ENCODE measurements at regions not wholly inside any gene's neighbourhood (a gene's known extent, or its start where the extent isn't known, plus 50 kb on each side); places are given as distances from the start of the nearest gene placed in this dataset.

- H4K20me1 ChIP-seq (ENCODE audit: low read depth) = no peaks in the 10 kb centered on the region
- no peak overlapping the region for H3K4me2 ChIP-seq
- no peaks in the 10 kb centered on the region for H3K36me3 ChIP-seq
- TF ChIP-seq EZH2phosphoT487 (IDR thresholded peaks at IDR 0.05) (no peak), CTCF (IDR thresholded peaks at IDR 0.05) (no peak), EZH2 (IDR thresholded peaks at IDR 0.05) (no peak)
- H3K4me3 Mint-ChIP-seq = no peak overlapping the region
- no peaks in the 10 kb centered on the region for H3K27me3 ChIP-seq
- no peaks in the 10 kb centered on the region for H3K9me3 ChIP-seq (ENCODE audit: low read depth)
- no peak overlapping the region for H3K9ac ChIP-seq
- peaks cover under 1% of the 10 kb centered on the region for H3K4me1 ChIP-seq
- H3K4me3 ChIP-seq = no peak overlapping the region
- no peaks in the 10 kb centered on the region for H3F3A ChIP-seq (ENCODE audit: low read depth)
- H3K36me3 Mint-ChIP-seq = no peaks in the 10 kb centered on the region
- peaks cover 3% of the 10 kb centered on the region for H3K4me1 Mint-ChIP-seq
- H3K27ac ChIP-seq = no peak overlapping the region
- H3K9me3 Mint-ChIP-seq = no peaks in the 10 kb centered on the region
- DNase-seq (ENCODE audit: low spot score) = no peak
- H2AFZ ChIP-seq (replicated peaks) = no peak overlapping the region
- H3K27ac Mint-ChIP-seq = no peak overlapping the region
- peaks cover 2% of the 10 kb centered on the region for H3K27me3 Mint-ChIP-seq (ENCODE audit: insufficient read depth, low read depth)
- H3K79me2 ChIP-seq (ENCODE audit: low read depth) = no peaks in the 10 kb centered on the region
These were observed 106.6 kb downstream of the LRRC70 start for GRCh38 chr5:62685221-62685620.

GRCh38 chr5:62684310-62684709, 105.7 kb downstream of the LRRC70 start:
- Histone ChIP-seq H3K9ac (no peak overlapping the region), H2AFZ (replicated peaks) (no peak overlapping the region), H4K20me1 (ENCODE audit: low read depth) (no peaks in the 10 kb centered on the region), H3F3A (ENCODE audit: low read depth) (no peaks in the 10 kb centered on the region), H3K79me2 (ENCODE audit: low read depth) (no peaks in the 10 kb centered on the region), H3K4me3 (no peak overlapping the region), H3K36me3 (no peaks in the 10 kb centered on the region), H3K9me3 (ENCODE audit: low read depth) (no peaks in the 10 kb centered on the region), H3K27me3 (no peaks in the 10 kb centered on the region), H3K27ac (no peak overlapping the region), H3K4me1 (no peaks in the 10 kb centered on the region), H3K4me2 (no peak overlapping the region)
- Mint-ChIP-seq H3K36me3 (no peaks in the 10 kb centered on the region), H3K27ac (no peak overlapping the region), H3K27me3 (ENCODE audit: insufficient read depth, low read depth) (no peaks in the 10 kb centered on the region), H3K9me3 (peaks cover 5% of the 10 kb centered on the region), H3K4me3 (no peak overlapping the region), H3K4me1 (no peaks in the 10 kb centered on the region)
- no peak for DNase-seq (ENCODE audit: low spot score)
- no peak for TF ChIP-seq EZH2 (IDR thresholded peaks at IDR 0.05)
- no peak for TF ChIP-seq EZH2phosphoT487 (IDR thresholded peaks at IDR 0.05)
- TF ChIP-seq CTCF (IDR thresholded peaks at IDR 0.05) = no peak

- H3K9ac ChIP-seq = no peak overlapping the region
- no peaks in the 10 kb centered on the region for H3K27me3 ChIP-seq
- no peak for TF ChIP-seq EZH2phosphoT487 (IDR thresholded peaks at IDR 0.05)
- Mint-ChIP-seq H3K27me3 (ENCODE audit: insufficient read depth, low read depth) (no peaks in the 10 kb centered on the region), H3K27ac (no peak overlapping the region), H3K36me3 (no peaks in the 10 kb centered on the region), H3K9me3 (peaks cover 12% of the 10 kb centered on the region), H3K4me1 (no peaks in the 10 kb centered on the region), H3K4me3 (no peak overlapping the region)
- no peak for DNase-seq (ENCODE audit: low spot score)
- H4K20me1 ChIP-seq (ENCODE audit: low read depth) = no peaks in the 10 kb centered on the region
- no peaks in the 10 kb centered on the region for H3K9me3 ChIP-seq (ENCODE audit: low read depth)
- H3F3A ChIP-seq (ENCODE audit: low read depth) = no peaks in the 10 kb centered on the region
- no peak overlapping the region for H3K27ac ChIP-seq
- no peak overlapping the region for H3K4me3 ChIP-seq
- H3K4me2 ChIP-seq = no peak overlapping the region
- no peak overlapping the region for H2AFZ ChIP-seq (replicated peaks)
- no peaks in the 10 kb centered on the region for H3K4me1 ChIP-seq
- H3K79me2 ChIP-seq (ENCODE audit: low read depth) = no peaks in the 10 kb centered on the region
- H3K36me3 ChIP-seq = no peaks in the 10 kb centered on the region
These were observed 103.4 kb downstream of the LRRC70 start for GRCh38 chr5:62682059-62682458.

- Histone ChIP-seq H4K20me1 (ENCODE audit: low read depth) (no peaks in the 10 kb centered on the region), H3K36me3 (no peaks in the 10 kb centered on the region), H3K27me3 (no peaks in the 10 kb centered on the region), H3K4me3 (no peak overlapping the region), H3K4me2 (no peak overlapping the region), H3K9ac (no peak overlapping the region), H3K9me3 (ENCODE audit: low read depth) (no peaks in the 10 kb centered on the region), H3K4me1 (no peaks in the 10 kb centered on the region), H3F3A (ENCODE audit: low read depth) (no peaks in the 10 kb centered on the region), H3K79me2 (ENCODE audit: low read depth) (no peaks in the 10 kb centered on the region), H3K27ac (no peak overlapping the region), H2AFZ (replicated peaks) (no peak overlapping the region)
- TF ChIP-seq EZH2phosphoT487 (IDR thresholded peaks at IDR 0.05) (no peak), EZH2 (IDR thresholded peaks at IDR 0.05) (no peak), CTCF (IDR thresholded peaks at IDR 0.05) (no peak)
- no peaks in the 10 kb centered on the region for H3K4me1 Mint-ChIP-seq
- no peaks in the 10 kb centered on the region for H3K27me3 Mint-ChIP-seq (ENCODE audit: insufficient read depth, low read depth)
- no peaks in the 10 kb centered on the region for H3K36me3 Mint-ChIP-seq
- H3K27ac Mint-ChIP-seq = no peak overlapping the region
- no peak overlapping the region for H3K4me3 Mint-ChIP-seq
- peaks cover 19% of the 10 kb centered on the region for H3K9me3 Mint-ChIP-seq
- DNase-seq (ENCODE audit: low spot score) = no peak
These were observed 102.7 kb downstream of the LRRC70 start for GRCh38 chr5:62681117-62681850.
